Ectodermal cell (in vitro differentiated cells): ENCODE measurements at regions not wholly inside any gene's neighbourhood (a gene's known extent, or its start where the extent isn't known, plus 50 kb on each side); places are given as distances from the start of the nearest gene placed in this dataset.
"Not testable (repeated sequence)": the region's sequence is repeated elsewhere in the genome, so short reads cannot be mapped to it uniquely, and the experiment has no call there.

Experiments
- H3K27ac ChIP-seq: 2 replicates; pipeline ENCODE4 v1.7.0; 2013; ENCODE audit warnings: mild to moderate bottlenecking, low read depth, low read length; ENCODE audit not compliant: insufficient read depth, poor library complexity, severe bottlenecking
- H3K27me3 ChIP-seq: 2 replicates; pipeline ENCODE4 v1.7.0; 2013; ENCODE audit warnings: mild to moderate bottlenecking, low read length; ENCODE audit not compliant: insufficient read depth, control insufficient read depth, poor library complexity, severe bottlenecking
- H3K36me3 ChIP-seq: one replicate; pipeline ENCODE4 v1.7.0; 2013; ENCODE audit warnings: low read length; ENCODE audit not compliant: control insufficient read depth, insufficient read depth
- H3K4me1 ChIP-seq: one replicate; pipeline ENCODE4 v1.7.0; 2013; ENCODE audit warnings: low read length; ENCODE audit not compliant: control insufficient read depth, insufficient read depth
- H3K4me3 ChIP-seq: 2 replicates; pipeline ENCODE4 v1.7.0; 2013; ENCODE audit warnings: low read depth, low read length, control low read depth; ENCODE audit not compliant: insufficient read depth
- H3K9me3 ChIP-seq: 2 replicates; pipeline ENCODE4 v1.7.0; 2013; ENCODE audit warnings: mild to moderate bottlenecking, low read length, moderate library complexity; ENCODE audit not compliant: control insufficient read depth
- WGBS, 2 experiments: methylation state at CpG; one replicate each; pipeline ENCODE4 v1.1.7; 2013; ENCODE audit warnings: missing lambda C conversion rate in 2 of 2; 5-methylcytosine and 5-hydroxymethylcytosine counted together

GRCh38 chrX:52284865-52285264, 84.0 kb upstream of the XAGE2 start:
- no peaks in the 10 kb centered on the region for H3K27me3 ChIP-seq
- 90 to 94% methylated on average over 14 of the region's 14 CpGs for WGBS, 2 experiments
- no peaks in the 10 kb centered on the region for H3K4me1 ChIP-seq
- H3K4me3 ChIP-seq, result no peak overlapping the region
- no peaks in the 10 kb centered on the region for H3K9me3 ChIP-seq
- no peak overlapping the region for H3K27ac ChIP-seq
- no peaks in the 10 kb centered on the region for H3K36me3 ChIP-seq

DNA sequence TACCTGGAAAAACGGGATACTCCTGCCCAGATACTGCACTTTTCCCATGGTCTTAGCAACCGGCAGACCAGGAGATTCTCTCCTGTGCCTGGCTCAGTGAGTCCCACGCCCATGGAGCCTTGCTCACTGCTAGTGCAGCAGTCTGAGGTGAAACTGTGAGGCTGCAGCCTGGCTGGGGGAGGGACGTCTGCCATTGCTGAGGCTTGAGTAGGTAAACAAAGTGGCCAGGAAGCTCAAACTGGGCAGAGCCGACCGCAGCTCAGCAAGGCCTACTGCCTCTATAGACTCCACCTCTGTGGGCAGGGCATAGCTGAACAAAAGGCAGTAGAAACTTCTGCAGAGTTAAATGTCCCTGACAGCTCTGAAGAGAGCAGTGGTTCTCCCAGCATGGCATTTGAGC, 69.9 kb upstream of the XAGE2 start:
- H3K27me3 ChIP-seq, H3K27ac ChIP-seq, H3K9me3 ChIP-seq, H3K36me3 ChIP-seq, H3K4me3 ChIP-seq, H3K4me1 ChIP-seq: not testable (repeated sequence)
- WGBS, 2 experiments, result 63 to 68% methylated on average over 6 of the region's 6 CpGs

DNA sequence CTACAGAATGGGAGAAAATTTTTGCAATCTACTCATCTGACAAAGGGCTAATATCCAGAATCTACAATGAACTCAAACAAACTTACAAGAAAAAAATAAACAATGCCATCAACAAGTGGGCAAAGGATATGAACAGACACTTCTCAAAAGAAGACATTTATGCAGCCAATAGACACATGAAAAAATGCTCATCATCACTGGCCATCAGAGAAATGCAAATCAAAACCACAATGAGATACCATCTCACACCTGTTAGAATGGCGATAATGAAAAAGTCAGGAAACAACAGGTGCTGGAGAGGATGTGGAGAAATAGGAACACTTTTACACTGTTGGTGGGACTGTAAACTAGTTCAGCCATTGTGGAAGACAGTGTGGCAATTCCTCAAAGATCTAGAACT, 60.3 kb upstream of the XAGE2 start:
- not testable (repeated sequence) for H3K9me3 ChIP-seq, H3K4me1 ChIP-seq, H3K4me3 ChIP-seq, H3K36me3 ChIP-seq, H3K27me3 ChIP-seq, H3K27ac ChIP-seq
- 100% methylated on average over 1 of the region's 1 CpG for whole genome bisulfite sequencing, 2 experiments
